ENCODE measurements at regions not wholly inside any gene's neighbourhood (a gene's known extent, or its start where the extent isn't known, plus 50 kb on each side); places are given as distances from the start of the nearest gene placed in this dataset.

GRCh38 chr2:35803126-35803525 lies 552.5 kb upstream of the CRIM1 start:
- H3K9ac ChIP-seq (ENCODE audit: insufficient read depth, low read length, poor library complexity, severe bottlenecking), result no peak overlapping the region
- H3K27me3 ChIP-seq (ENCODE audit: control insufficient read depth in 2 of 2, insufficient read depth in 2 of 2, low read length in 2 of 2), result no peaks in the 10 kb centered on the region
- TF ChIP-seq CTCF (IDR thresholded peaks at IDR 0.05), result no peak
- H3K4me1 ChIP-seq (ENCODE audit: control insufficient read depth in 1 of 2, insufficient read depth in 2 of 2, low read length in 2 of 2), result no peaks in the 10 kb centered on the region
- H3K27ac ChIP-seq (ENCODE audit: low read depth in 1 of 2, low read length in 2 of 2), result no peak overlapping the region
- no peak overlapping the region for H3K4me3 ChIP-seq (replicated peaks in 1 of 3; ENCODE audit: low read depth in 2 of 3, low read length in 3 of 3)
- Mint-ChIP-seq H3K36me3 (no peaks in the 10 kb centered on the region), H3K4me1 (no peaks in the 10 kb centered on the region), H3K4me3 (no peak overlapping the region), H3K27ac (no peak overlapping the region), H3K9me3 (peaks cover 3 to 28% (median 18%) of the 10 kb centered on the region in 7 donors), H3K27me3 (ENCODE audit: low read depth in 3 of 3) (peaks cover 0 to 1% (median 0%) of the 10 kb centered on the region in 3 donors)
- H3K79me2 ChIP-seq (ENCODE audit: insufficient read depth, low read length), result no peaks in the 10 kb centered on the region
- DNase-seq, result no peak
- no peaks in the 10 kb centered on the region for H3K36me3 ChIP-seq (replicated peaks in 1 of 2; ENCODE audit: control insufficient read depth in 1 of 2, insufficient read depth in 2 of 2, low read length in 2 of 2)
- intact Hi-C loops (cut with micrococcal nuclease), result no loop called here
- H3K4me2 ChIP-seq (replicated peaks; ENCODE audit: extremely low read depth, low read length, poor library complexity, severe bottlenecking), result no peak overlapping the region
- no peak overlapping the region for H2AFZ ChIP-seq (ENCODE audit: insufficient read depth, low read depth, low read length, poor library complexity, severe bottlenecking)
- peaks cover 0 to 13% of the 10 kb centered on the region in 2 donors for H3K9me3 ChIP-seq (replicated peaks in 1 of 2; ENCODE audit: control insufficient read depth in 1 of 2, insufficient read depth in 1 of 2, low read length in 2 of 2)
- no peaks in the 10 kb centered on the region for H4K20me1 ChIP-seq (ENCODE audit: insufficient read depth, low read length)
- WGBS (ENCODE audit: insufficient coverage), result no CpG with 5 or more reads among the region's 4 CpGs

- intact Hi-C loops (cut with micrococcal nuclease), result no loop called here
- Histone ChIP-seq H3K27ac (ENCODE audit: low read depth in 1 of 2, low read length in 2 of 2) (no peak overlapping the region), H4K20me1 (ENCODE audit: insufficient read depth, low read length) (no peaks in the 10 kb centered on the region), H2AFZ (ENCODE audit: insufficient read depth, low read depth, low read length, poor library complexity, severe bottlenecking) (no peak overlapping the region), H3K9me3 (replicated peaks in 1 of 2; ENCODE audit: control insufficient read depth in 1 of 2, insufficient read depth in 1 of 2, low read length in 2 of 2) (peaks cover 5 to 9% of the 10 kb centered on the region in 2 donors), H3K9ac (ENCODE audit: insufficient read depth, low read length, poor library complexity, severe bottlenecking) (no peak overlapping the region), H3K79me2 (ENCODE audit: insufficient read depth, low read length) (no peaks in the 10 kb centered on the region), H3K4me3 (replicated peaks in 1 of 3; ENCODE audit: low read depth in 2 of 3, low read length in 3 of 3) (no peak overlapping the region), H3K4me1 (ENCODE audit: control insufficient read depth in 1 of 2, insufficient read depth in 2 of 2, low read length in 2 of 2) (no peaks in the 10 kb centered on the region), H3K36me3 (replicated peaks in 1 of 2; ENCODE audit: control insufficient read depth in 1 of 2, insufficient read depth in 2 of 2, low read length in 2 of 2) (no peaks in the 10 kb centered on the region), H3K4me2 (replicated peaks; ENCODE audit: extremely low read depth, low read length, poor library complexity, severe bottlenecking) (no peak overlapping the region), H3K27me3 (ENCODE audit: control insufficient read depth in 2 of 2, insufficient read depth in 2 of 2, low read length in 2 of 2) (no peaks in the 10 kb centered on the region)
- H3K4me3 Mint-ChIP-seq, result no peak overlapping the region
- no peak for TF ChIP-seq CTCF (IDR thresholded peaks at IDR 0.05)
- no peak for DNase-seq
- peaks cover 0 to 1% (median 0%) of the 10 kb centered on the region in 3 donors for H3K27me3 Mint-ChIP-seq (ENCODE audit: low read depth in 3 of 3)
- 90% methylated on average over 3 of the region's 6 CpGs for WGBS (ENCODE audit: insufficient coverage)
- H3K9me3 Mint-ChIP-seq, result peaks cover 0 to 14% (median 9%) of the 10 kb centered on the region in 7 donors
- H3K4me1 Mint-ChIP-seq, result no peaks in the 10 kb centered on the region
- H3K27ac Mint-ChIP-seq, result peak overlapping the region in 1 of 7 donors; percentile 64
- no peaks in the 10 kb centered on the region for H3K36me3 Mint-ChIP-seq
Observed at GRCh38 chr2:35794796-35795450, 560.7 kb upstream of the CRIM1 start.

All from CD14-positive monocyte (primary cell).